NCI-H446 (cell line): ENCODE measurements at regions not wholly inside any gene's neighbourhood (a gene's known extent, or its start where the extent isn't known, plus 50 kb on each side); places are given as distances from the start of the nearest gene placed in this dataset.
A peak's percentile ranks its signal among the peaks of the same experiment; 100 is the strongest.

Source experiments
- DNase-seq, 2 experiments: peaks; one replicate each; lab custom pipeline; 2025; lab: John Stamatoyannopoulos, UW

- DNase-seq: no peak
Measured at GRCh38 chr10:59595593-59595992, 114.1 kb downstream of the SLC16A9 start.

DNA sequence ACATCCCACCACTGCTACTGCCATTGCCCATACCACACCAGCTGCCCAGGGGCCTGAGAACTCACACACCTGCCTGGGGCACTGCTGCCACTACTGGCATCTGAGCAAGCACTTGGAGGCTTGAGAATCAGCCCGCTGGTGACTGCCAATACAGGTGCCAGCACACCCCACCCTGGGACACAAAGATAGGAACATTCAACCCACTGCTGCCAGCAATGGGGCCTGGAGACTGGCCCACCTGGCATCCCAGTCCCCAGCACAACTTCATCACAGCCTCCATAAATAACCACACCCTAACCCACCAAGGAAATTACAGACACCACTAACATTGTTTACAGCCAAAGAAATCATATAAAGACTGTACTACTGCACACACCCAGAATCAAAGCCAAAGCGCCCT lies 115.9 kb downstream of the SLC16A9 start:
- no peak for DNase-seq

- no peak for DNase-seq
Measured at GRCh38 chr10:59589796-59590195, 119.9 kb downstream of the SLC16A9 start.

GRCh38 chr10:59588791-59589190 lies 120.9 kb downstream of the SLC16A9 start:
- no peak for DNase-seq

DNA sequence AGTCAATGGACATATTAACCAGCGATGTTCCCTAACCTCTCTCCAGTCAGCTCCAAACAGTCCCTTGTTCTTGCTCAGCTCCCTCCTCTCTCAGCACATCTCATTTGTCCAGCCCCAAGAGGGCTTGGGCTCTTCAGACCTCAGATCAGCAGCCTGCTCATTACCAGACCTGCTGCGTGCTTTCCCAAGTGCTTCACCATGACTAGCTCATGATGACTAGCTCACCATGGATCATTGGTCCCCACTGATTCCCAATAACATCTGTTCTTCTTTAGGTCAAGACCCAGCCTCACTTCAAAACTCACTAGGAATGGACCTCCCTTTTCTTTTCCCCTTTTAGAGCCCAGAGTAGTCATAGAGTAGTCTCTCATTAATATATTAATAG lies 121.9 kb downstream of the SLC16A9 start:
- no peak for DNase-seq

DNA sequence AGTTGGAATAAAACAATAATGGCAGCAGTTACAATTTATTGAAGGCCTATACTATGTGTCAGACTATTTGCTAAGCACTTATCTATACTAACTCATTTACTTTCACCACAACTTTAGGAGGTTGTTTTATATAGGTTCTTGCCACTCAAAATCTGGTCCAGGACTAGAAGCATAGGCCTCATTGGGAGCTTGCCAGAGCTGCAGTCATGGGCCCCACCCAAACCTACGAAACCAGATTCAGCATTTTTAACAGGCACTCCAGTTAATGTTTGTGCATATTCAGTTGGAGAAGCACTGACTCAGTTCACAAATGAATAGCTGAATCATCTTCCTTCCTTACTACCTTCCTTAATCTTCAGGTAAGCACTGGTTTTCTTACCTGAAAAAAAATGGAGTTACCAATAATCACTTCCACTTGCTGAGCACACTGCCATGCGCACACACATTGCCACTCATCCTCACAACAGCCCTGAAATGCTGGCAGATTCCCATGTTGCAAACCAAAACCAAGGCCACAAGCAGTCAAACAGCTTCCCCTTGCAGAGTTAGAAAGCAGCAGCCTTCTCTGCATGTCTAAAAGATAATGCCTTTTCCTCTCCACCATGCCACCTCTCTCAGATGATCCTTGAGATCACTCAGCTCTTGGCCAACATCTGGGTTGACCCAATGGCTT lies 122.4 kb downstream of the SLC16A9 start:
- no peak for DNase-seq

GRCh38 chr10:59586407-59586891 lies 123.2 kb downstream of the SLC16A9 start:
- DNase-seq: no peak

DNA sequence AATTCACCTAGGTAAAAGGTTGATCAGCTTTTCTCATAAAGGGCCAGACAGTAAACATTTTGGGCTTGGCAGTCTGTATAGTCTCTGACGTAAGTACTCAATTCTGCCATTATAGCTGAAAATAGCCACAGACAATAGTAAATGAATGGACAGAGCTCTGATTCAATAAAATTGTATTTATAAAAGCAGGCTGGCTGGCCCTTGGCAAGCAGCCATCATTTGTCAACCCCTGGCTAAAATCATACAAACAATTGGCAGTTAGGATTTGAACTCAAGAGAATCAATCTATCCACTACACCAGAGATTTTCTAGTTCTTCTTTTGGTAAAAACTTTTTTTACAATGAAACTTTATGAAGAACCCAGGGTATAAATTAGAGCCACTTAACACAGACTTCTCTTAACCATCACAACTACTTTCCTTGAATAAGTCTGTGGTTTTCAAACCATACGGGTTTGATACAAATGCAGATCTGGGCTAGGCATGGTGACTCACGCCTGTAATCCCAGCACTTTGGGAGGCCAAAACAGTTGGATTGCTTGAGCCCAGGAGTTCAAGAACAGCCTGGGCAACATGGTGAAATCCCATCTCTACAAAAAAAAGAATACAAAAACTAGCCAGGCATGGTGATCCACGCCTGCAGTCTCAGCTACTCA lies 124.5 kb downstream of the SLC16A9 start:
- DNase-seq: no peak

GRCh38 chr10:59582780-59583179 lies 126.9 kb downstream of the SLC16A9 start:
- DNase-seq: no peak

DNA sequence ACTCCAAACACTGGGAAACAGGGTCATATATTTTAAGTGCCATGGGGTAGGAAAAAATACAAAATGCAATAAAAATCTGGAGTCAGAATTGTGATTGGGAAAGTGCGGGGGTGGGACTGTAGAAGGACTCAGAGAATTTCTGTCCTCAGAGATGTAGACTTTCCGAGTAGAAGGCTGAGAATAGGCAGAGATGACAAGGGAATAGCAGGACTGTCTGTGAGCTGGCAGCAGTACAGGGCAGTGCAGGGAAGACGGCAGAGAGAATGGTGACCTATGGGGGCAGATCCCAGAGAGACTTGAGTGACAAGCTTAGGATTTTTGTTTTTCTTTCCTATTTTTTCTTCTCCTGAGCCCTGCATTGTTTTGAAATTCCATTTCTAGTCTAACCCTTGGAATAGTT lies 127.6 kb downstream of the SLC16A9 start:
- DNase-seq: no peak

GRCh38 chr10:59580026-59580863 lies 129.4 kb downstream of the SLC16A9 start:
- peak; percentile 5 to 29 for DNase-seq

DNA sequence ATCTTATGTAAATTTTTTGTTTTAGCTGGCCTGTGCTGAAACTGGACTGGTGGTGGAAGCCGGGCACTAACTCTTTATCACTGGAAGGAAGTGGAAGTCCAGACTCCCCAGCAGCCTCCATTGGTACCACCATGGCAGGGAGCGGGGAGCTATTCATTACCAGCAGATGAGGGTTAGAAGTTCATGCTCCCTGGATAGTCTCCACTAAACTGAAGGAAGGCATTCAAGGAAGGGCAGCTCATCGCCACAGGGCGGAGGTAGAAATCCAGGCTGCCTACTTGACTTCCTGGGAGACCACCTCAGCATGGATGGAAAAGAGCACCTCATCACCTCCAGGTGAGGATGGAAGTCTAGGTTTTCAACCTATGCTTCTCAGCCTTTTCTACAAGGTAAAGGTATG lies 130.9 kb downstream of the SLC16A9 start:
- DNase-seq: no peak

- no peak for DNase-seq
Measured at GRCh38 chr10:59577984-59578383, 131.7 kb downstream of the SLC16A9 start.

DNA sequence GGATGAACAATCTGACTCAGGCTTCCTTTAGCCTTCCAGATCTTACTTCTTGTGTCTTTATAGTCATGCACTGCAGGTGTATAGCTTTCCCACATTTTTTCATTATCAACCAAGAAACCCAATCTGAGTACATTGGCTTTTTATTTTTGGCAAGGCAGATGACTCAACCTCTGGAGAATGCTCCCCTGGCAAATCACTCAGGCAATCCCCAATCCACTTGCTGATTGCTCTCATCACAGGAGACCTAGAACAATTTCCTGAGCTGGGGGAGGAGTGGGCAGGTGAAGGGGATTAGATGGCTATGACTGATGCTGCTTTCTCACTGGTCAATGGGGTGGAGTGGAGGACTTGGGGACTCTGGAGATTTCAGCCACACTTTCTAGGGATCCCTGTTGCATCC lies 134.4 kb downstream of the SLC16A9 start:
- DNase-seq: no peak

GRCh38 chr10:59563531-59563930 lies 146.1 kb downstream of the SLC16A9 start:
- DNase-seq: no peak

DNA sequence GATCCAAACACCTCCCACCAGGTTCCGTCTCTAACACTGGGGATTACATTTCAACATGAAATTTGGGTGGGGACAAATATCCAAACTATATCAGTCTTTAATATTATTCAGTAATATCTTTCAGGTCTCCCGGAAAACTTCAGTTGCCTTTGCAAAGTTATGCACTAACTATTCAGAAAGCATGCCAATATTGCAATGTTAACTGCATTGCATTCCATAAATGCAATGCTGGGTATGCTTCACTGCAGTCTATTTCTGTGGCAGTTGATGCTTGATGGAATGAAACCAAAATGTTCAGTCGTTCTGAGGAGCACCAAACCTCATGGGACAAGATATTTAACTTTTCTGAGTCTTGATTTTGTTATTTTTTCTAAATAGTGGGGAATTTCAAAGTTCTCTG lies 147.5 kb downstream of the SLC16A9 start:
- DNase-seq: no peak

- no peak for DNase-seq
Measured at GRCh38 chr10:59561477-59562121, 148.1 kb downstream of the SLC16A9 start.

DNA sequence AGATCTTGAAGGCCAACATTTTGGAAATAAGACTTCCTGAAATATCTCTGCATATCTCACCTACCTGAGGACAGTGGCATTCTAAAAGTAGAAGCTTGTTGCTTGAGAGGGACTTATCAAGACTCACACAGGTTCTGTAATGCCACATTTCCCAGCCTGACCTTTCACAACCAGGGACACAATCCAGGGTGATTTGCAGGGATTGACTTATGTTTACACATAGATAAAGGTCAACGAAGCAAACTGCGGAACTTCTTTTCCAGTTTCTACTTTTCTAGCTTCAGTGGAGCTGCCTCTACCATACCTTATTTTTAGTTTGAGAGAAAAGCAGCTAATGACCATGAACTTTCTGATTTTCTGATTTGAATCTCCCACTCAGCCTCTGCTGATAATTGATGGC lies 148.7 kb downstream of the SLC16A9 start:
- no peak for DNase-seq

DNA sequence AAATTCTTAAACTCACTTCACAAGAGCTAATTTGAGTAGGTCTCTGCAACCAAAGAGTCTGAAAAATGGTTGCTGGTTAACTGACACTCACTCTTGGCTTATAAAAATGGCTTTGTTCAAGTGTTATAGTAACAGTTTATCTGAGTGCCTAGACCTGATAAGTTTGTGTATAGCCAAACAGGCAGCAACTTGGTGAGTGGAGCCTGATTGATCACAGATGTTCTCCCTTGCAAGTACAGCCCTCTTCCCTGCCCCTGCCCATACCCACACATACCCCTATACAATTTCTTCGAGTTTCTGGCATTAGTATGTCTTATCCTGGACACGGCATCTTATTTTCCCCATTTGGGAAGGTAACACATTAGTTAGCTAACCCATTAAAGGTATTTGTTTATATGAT lies 149.5 kb downstream of the SLC16A9 start:
- no peak for DNase-seq

GRCh38 chr10:59558066-59558465 lies 151.6 kb downstream of the SLC16A9 start:
- no peak for DNase-seq

DNA sequence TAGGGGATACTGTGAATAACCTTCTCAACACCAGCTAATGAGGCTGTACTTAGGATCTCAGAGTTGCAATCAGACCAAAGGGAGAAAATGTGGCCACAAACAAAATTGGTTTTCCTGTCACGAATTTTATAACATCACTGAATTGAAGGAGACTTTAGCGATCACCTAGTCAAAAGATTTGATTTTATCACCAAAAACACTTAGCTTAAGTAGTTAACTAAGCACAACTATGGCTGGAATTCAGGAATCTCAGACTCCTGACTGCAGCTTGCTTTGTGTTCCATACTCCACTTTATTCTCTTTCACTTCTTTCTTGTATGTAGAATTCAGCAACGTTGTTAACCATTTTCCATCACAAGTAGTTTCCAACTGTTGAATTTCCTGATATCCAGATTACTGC lies 152.0 kb downstream of the SLC16A9 start:
- no peak for DNase-seq

DNA sequence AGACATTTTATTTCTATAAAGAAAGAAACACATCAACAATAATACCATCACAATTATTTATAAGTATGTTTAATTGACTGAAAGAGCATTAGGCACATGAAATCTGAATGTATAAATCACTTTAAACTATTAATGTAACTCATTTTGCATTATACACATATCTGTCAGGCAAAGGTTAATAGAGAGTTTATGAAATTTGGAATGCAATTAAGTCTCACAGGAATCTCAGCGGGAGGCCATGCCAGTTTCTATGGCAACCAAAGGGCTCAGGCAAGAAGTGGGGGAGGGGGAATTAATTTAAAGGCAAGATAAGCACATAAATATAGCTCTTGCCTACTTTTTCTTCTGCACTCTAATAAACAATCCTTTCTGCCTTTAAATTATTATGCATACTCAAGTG lies 152.6 kb downstream of the SLC16A9 start:
- peak; percentile 5 to 75 for DNase-seq
